GM12872 (cell line): ENCODE measurements at regions not wholly inside any gene's neighbourhood (a gene's known extent, or its start where the extent isn't known, plus 50 kb on each side); places are given as distances from the start of the nearest gene placed in this dataset.

ENCODE experiments used
- TF ChIP-seq, protein P1 (sequence below): IDR thresholded peaks from 3 replicates; pipeline ENCODE4 v1.5.1; 2011; ENCODE audit warnings: low read depth, mild to moderate bottlenecking, low read length, moderate library complexity; ENCODE audit not compliant: insufficient read depth

DNA sequence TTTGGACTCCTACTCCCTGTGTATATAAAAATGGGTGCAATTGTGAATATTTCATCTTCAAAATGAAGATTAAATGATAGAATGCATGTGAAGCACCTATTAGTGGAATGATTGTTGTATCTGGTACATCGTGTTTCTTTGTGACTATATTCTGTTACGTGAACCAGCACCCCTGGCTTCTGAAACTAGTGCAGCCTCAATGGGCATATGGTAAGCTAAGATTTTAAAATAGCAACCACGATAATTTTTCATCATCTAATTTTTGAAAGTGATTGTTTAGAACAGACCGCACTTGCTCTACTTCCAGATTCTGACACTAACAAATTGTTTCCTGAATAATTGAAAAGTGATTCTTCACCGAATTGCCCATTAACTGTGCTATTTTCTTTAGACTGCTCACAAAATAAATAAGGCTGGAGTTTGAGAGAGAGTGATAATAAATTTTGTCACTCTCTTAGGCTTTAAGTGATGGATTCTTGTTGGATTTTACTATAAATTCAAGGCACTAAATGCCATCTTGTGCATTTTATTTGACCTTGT is 806.1 kb upstream of the LRATD1 start:
- TF ChIP-seq, protein P1, sequence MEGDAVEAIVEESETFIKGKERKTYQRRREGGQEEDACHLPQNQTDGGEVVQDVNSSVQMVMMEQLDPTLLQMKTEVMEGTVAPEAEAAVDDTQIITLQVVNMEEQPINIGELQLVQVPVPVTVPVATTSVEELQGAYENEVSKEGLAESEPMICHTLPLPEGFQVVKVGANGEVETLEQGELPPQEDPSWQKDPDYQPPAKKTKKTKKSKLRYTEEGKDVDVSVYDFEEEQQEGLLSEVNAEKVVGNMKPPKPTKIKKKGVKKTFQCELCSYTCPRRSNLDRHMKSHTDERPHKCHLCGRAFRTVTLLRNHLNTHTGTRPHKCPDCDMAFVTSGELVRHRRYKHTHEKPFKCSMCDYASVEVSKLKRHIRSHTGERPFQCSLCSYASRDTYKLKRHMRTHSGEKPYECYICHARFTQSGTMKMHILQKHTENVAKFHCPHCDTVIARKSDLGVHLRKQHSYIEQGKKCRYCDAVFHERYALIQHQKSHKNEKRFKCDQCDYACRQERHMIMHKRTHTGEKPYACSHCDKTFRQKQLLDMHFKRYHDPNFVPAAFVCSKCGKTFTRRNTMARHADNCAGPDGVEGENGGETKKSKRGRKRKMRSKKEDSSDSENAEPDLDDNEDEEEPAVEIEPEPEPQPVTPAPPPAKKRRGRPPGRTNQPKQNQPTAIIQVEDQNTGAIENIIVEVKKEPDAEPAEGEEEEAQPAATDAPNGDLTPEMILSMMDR, result no peak

DNA sequence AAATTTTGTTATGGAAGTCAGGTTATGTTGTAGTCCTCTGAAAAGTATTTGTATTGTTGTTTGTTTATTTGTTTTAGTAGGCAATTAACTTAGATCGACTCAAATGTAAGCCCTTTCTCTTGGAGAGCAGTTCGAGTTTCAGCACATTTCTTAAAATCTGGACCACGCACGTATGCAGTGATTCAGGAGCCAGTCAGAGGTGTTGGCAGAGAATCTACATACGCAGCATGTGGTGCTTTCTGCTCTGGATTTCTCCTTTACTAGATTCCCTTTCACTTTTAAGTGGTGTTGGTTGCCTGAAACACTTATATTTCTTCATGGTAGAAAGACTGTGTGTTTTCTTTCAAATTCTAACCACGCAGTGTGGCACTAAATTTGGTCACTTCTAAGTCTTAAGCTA is 773.9 kb upstream of the LRATD1 start:
- TF ChIP-seq, protein P1, result no peak

DNA sequence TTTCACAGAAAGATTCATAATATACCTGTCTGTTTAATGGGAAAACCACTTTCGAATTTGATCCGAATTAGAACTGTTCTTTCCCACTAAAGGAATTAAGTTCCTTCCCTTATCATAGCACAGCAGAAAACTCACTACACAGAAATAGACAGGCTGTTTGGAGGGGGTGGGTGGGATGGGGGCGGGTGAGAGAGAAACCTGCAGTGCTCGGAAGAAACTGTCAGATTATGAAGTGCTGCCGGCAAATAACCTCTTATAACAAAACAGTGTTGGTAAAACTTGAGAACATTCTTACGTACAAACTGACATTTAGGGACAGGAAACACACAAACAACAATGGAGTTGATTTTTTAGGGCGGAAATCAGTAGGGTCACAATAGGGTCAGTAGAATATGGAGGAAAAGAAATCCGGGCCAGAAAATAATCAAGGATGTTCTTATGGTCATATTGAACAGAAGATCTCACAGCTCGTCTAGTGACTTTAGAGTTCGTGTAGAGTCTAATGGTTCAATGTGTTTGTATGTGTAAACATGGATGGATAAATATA is 756.0 kb upstream of the LRATD1 start:
- TF ChIP-seq, protein P1, result no peak

DNA sequence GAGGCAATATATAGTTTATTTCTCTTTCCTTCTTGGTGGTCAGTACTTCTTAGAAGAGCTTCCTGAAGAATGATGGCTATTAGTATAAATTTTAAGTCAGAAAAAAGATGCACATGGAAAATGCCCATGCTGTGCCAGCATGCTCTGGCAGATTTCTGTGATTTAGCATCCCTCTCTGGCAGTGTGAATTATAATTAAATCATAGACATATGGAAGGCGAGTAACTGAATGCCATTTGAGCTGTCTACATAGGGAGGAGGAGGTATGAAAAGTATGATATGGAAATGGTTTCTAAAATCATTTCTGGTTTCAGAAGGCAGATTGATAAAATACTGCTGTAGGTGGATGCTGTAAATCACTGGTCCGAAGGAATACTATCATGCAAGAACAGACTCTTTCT is 754.9 kb upstream of the LRATD1 start:
- TF ChIP-seq, protein P1, result no peak

DNA sequence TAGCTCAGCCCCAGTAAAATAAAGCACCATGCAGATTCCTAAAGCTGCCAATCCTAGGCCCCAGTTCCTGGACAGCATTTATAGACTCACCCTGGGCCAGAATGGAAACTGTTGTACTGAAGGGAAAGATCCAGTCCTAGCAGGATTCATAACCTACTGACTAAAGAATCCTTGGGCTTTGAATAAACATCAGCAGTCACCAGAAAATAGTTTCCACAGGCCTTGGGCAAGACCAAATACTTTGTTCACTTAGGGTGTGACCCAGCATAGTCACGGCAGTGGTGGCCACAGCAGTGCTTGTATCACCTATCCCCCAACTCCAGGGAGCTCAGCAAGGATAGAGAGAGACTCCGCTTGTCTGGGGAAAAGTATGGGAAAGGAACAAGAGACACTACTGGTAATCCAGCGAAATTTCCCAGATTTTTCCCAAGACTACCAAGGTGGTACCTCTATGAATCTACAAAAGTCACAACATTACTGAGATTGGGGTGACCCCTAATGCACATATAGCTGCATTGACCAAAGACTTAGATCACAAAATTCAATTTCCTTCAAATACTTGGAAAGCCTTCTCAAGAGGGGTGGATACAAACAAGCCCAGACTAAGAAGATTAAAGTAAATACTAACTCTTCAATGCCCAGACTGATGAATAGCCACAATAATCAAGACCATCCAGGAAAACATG is 748.1 kb upstream of the LRATD1 start:
- TF ChIP-seq, protein P1, result no peak

DNA sequence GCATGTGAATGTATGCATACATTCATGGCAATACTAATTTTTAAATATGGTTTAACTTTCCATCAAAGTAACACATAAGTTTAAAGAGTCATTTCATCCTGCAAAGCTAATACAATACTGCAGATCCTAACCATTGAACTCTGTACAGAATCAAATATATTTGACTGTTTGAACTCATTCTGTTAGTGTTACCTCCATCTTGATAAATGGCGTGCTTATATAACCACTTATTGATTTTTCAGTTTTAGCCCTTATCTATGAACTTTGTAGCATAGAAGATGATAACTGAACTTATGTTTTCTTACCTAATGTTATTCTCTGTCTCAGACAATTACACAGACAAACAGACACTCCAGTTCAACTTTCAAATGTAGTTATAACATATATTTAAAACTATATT is 731.0 kb upstream of the LRATD1 start:
- TF ChIP-seq, protein P1, result no peak

DNA sequence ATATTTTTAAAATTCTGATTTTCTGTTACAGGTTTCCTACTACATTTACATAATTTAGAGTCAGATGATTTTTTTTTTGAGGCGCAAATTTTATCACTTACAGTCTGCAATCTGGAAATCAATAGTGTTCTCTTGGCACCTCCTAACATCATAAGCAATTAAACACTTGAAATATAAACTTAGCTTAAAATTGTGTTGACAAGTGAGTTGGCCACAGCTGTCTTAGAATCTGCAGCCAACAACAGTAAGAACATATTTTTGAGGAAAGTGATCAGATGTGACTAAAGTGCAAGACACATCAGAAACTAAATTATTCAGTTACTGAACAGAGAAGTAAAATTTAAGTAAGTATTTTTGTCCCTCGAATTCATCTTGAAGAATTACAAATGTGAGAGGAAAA is 726.7 kb upstream of the LRATD1 start:
- TF ChIP-seq, protein P1, result no peak
